ENCODE measurements at regions not wholly inside any gene's neighbourhood (a gene's known extent, or its start where the extent isn't known, plus 50 kb on each side); places are given as distances from the start of the nearest gene placed in this dataset.

- TF ChIP-seq YY1 (IDR thresholded peaks at IDR 0.05; ENCODE audit: insufficient read depth, insufficient read length) (no peak), ZNF274 (IDR thresholded peaks at IDR 0.05; ENCODE audit: low read depth, low read length) (no peak), SUZ12 (IDR thresholded peaks at IDR 0.05; ENCODE audit: extremely low read depth, insufficient read depth, insufficient read length) (no peak)
Observed at GRCh38 chr20:50421356-50422340, 88.5 kb upstream of the PTPN1 start.

Measured in NT2/D1 (cell line).